Breast epithelium (tissue), 4 donors: ENCODE measurements at regions not wholly inside any gene's neighbourhood (a gene's known extent, or its start where the extent isn't known, plus 50 kb on each side); places are given as distances from the start of the nearest gene placed in this dataset.

ENCODE experiments used
- DNase-seq, 2 donors: peaks; one replicate each; pipeline ENCODE4 v3.0.0-alpha.2; 2019; ENCODE audit warnings: low spot score in 2 of 2
- H3K27ac ChIP-seq, 2 donors: fragments of 200-600 bp; sonication (generic) in 1 of 2; one replicate each; pipeline ENCODE4 v1.5.1; 2016 to 2019; ENCODE audit warnings: mild to moderate bottlenecking in 1 of 2
- H3K27me3 ChIP-seq, 2 donors: fragments of 200-600 bp; sonication (generic) in 1 of 2; one replicate each; pipeline versions ENCODE4 v1.5.1 to v1.6.0; 2017 to 2019; ENCODE audit warnings: control low read depth in 1 of 2, mild to moderate bottlenecking in 1 of 2
- H3K36me3 ChIP-seq: fragments of 200-600 bp; one replicate; pipeline ENCODE4 v1.5.1; 2019
- H3K4me1 ChIP-seq, 2 donors: fragments of 200-600 bp; sonication (generic); one replicate each; pipeline ENCODE4 v1.5.1; 2016 to 2019; ENCODE audit warnings: control low read depth in 1 of 2
- H3K4me3 ChIP-seq, 3 donors: fragments of 200-600 bp; sonication (generic); 1 replicate in 2 of 3; 2 replicates in 1 of 3; pipeline ENCODE4 v1.5.1; 2016 to 2019; ENCODE audit warnings: mild to moderate bottlenecking in 3 of 3, moderate library complexity in 2 of 3
- H3K9me3 ChIP-seq, 2 donors: fragments of 200-600 bp; sonication (generic) in 1 of 2; one replicate each; pipeline ENCODE4 v1.5.1; 2016 to 2019; ENCODE audit warnings: control low read depth in 1 of 2
- POLR2A ChIP-seq: fragments of 450-650 bp; IDR thresholded peaks from one replicate; pipeline ENCODE4 v1.6.1; 2016; ENCODE audit warnings: antibody characterized with exemption, mild to moderate bottlenecking, moderate library complexity
- POLR2AphosphoS5 ChIP-seq, 3 donors: sonication (generic); formaldehyde crosslinking; IDR thresholded peaks; one replicate each; pipeline ENCODE4 v1.6.1; 2017; ENCODE audit warnings: antibody characterized with exemption in 3 of 3
- intact Hi-C: fragments of 100-400 bp; cut with DNase I; formaldehyde crosslinking; loops from one replicate; pipeline ENCODE4 v1.15.1; 2023; ENCODE audit warnings: low total_unique reads
- TF ChIP-seq, protein P1 (sequence below), 3 donors: fragments of 450-650 bp; IDR thresholded peaks; one replicate each; pipeline ENCODE4 v1.5.1; 2016 to 2017; ENCODE audit warnings: antibody characterized with exemption in 3 of 3, mild to moderate bottlenecking in 3 of 3, moderate library complexity in 3 of 3

- Histone ChIP-seq H3K27me3 (no peaks in the 10 kb centered on the region), H3K4me3 (no peak overlapping the region), H3K36me3 (no peaks in the 10 kb centered on the region), H3K27ac (no peak overlapping the region), H3K4me1 (no peaks in the 10 kb centered on the region), H3K9me3 (no peaks in the 10 kb centered on the region)
- no peak for DNase-seq
- no peak for TF ChIP-seq POLR2AphosphoS5 (IDR thresholded peaks at IDR 0.05)
- TF ChIP-seq, protein P1, sequence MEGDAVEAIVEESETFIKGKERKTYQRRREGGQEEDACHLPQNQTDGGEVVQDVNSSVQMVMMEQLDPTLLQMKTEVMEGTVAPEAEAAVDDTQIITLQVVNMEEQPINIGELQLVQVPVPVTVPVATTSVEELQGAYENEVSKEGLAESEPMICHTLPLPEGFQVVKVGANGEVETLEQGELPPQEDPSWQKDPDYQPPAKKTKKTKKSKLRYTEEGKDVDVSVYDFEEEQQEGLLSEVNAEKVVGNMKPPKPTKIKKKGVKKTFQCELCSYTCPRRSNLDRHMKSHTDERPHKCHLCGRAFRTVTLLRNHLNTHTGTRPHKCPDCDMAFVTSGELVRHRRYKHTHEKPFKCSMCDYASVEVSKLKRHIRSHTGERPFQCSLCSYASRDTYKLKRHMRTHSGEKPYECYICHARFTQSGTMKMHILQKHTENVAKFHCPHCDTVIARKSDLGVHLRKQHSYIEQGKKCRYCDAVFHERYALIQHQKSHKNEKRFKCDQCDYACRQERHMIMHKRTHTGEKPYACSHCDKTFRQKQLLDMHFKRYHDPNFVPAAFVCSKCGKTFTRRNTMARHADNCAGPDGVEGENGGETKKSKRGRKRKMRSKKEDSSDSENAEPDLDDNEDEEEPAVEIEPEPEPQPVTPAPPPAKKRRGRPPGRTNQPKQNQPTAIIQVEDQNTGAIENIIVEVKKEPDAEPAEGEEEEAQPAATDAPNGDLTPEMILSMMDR (IDR thresholded peaks at IDR 0.05): no peak
- TF ChIP-seq POLR2A: no peak
- intact Hi-C loops: no loop called here
Observed at GRCh38 chr3:162879021-162879562, 1382.5 kb downstream of the OTOL1 start.

DNA sequence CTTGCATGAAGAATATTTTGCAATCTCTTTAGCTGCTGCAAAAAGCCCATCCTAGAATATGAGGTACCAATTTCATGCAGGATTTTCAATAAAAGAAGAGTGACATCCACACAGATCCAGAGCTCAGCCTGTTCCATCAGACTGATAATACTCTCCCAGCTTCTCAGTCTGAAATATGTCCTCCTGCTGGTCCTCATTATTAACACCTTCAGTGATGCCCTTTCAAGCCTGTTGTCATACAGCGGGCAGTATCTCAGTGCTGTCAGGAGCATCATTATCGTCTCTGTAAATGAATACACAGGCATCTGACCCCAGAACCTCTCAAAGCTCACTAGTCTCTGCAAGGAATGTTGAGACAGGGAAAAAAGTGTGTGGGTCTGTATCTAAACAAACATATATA lies 1387.8 kb downstream of the OTOL1 start:
- no peaks in the 10 kb centered on the region for H3K4me1 ChIP-seq
- no peaks in the 10 kb centered on the region for H3K9me3 ChIP-seq
- H3K27ac ChIP-seq: no peak overlapping the region
- intact Hi-C loops: no loop called here
- H3K36me3 ChIP-seq: no peaks in the 10 kb centered on the region
- H3K4me3 ChIP-seq: no peak overlapping the region
- TF ChIP-seq POLR2A: no peak
- TF ChIP-seq POLR2AphosphoS5 (IDR thresholded peaks at IDR 0.05): no peak
- TF ChIP-seq, protein P1 (IDR thresholded peaks at IDR 0.05): no peak
- no peak for DNase-seq
- no peaks in the 10 kb centered on the region for H3K27me3 ChIP-seq

DNA sequence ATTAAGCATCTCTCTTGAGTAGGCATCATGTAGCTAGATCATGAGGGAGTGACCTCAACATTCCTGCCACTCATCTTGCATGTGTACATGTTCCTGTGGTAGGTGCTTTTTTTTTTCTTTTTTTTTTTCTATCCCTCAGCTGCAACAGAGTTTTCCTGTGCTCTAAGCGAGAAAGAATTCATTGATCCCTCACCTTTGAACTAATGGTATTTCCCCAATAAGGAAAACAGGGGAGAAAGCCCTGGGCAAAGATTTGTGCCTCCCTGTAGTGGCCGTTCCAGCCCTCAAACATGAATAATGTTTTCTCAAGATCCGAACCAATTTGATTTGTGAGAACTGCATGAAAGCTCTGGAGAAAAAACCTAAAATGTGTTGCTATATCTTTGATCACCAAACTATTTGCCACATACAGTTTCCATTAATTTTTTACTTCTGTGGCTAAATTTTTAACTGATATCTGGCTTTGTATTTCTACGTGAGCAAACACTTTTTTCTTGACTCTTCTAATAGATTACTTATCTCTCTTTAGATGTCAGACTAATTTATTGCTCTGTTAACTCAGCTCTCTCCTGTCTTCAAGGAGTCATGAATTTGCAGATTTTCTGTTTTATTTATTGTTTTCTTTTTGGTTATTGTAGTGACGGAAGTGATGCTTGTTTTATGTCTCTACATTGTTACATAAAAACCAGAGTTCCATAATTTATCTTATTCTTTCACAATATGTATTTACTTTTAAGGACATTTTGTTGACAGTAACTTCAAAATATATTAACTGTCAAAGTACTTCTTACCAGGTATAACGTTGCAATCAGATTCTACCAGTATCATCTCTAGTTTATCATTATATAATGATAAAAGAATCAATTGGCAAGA lies 1396.5 kb downstream of the OTOL1 start:
- no peak for TF ChIP-seq POLR2A
- TF ChIP-seq, protein P1 (IDR thresholded peaks at IDR 0.05): no peak
- no peak for TF ChIP-seq POLR2AphosphoS5 (IDR thresholded peaks at IDR 0.05)
- intact Hi-C loops: no loop called here
- DNase-seq: no peak
- Histone ChIP-seq H3K4me3 (no peak overlapping the region), H3K9me3 (no peaks in the 10 kb centered on the region), H3K27me3 (no peaks in the 10 kb centered on the region), H3K36me3 (no peaks in the 10 kb centered on the region), H3K4me1 (no peaks in the 10 kb centered on the region), H3K27ac (no peak overlapping the region)

GRCh38 chr3:162897291-162897690 lies 1400.7 kb downstream of the OTOL1 start:
- intact Hi-C loops: no loop called here
- Histone ChIP-seq H3K36me3 (no peaks in the 10 kb centered on the region), H3K4me3 (no peak overlapping the region), H3K4me1 (no peaks in the 10 kb centered on the region), H3K27ac (no peak overlapping the region), H3K9me3 (no peaks in the 10 kb centered on the region), H3K27me3 (no peaks in the 10 kb centered on the region)
- TF ChIP-seq, protein P1 (IDR thresholded peaks at IDR 0.05): no peak
- TF ChIP-seq POLR2A: no peak
- TF ChIP-seq POLR2AphosphoS5 (IDR thresholded peaks at IDR 0.05): no peak
- DNase-seq: no peak

GRCh38 chr3:162932503-162932902 lies 1435.9 kb downstream of the OTOL1 start:
- Histone ChIP-seq H3K4me3 (no peak overlapping the region), H3K4me1 (no peaks in the 10 kb centered on the region), H3K9me3 (no peaks in the 10 kb centered on the region), H3K36me3 (no peaks in the 10 kb centered on the region), H3K27me3 (no peaks in the 10 kb centered on the region), H3K27ac (no peak overlapping the region)
- no peak for TF ChIP-seq POLR2A
- no peak for TF ChIP-seq POLR2AphosphoS5 (IDR thresholded peaks at IDR 0.05)
- TF ChIP-seq, protein P1 (IDR thresholded peaks at IDR 0.05): no peak
- intact Hi-C loops: no loop called here
- no peak for DNase-seq
